Neural cell (in vitro differentiated cells): ENCODE measurements at regions not wholly inside any gene's neighbourhood (a gene's known extent, or its start where the extent isn't known, plus 50 kb on each side); places are given as distances from the start of the nearest gene placed in this dataset.

Source experiments
- H2AFZ ChIP-seq: fragments of 200-600, 300-800 bp; sonication (generic), shearing (Covaris generic); 2 replicates; pipeline ENCODE4 v1.6.0; 2014; ENCODE audit warnings: low read depth, mild to moderate bottlenecking, antibody characterized with exemption, low read length, moderate library complexity
- H3F3A ChIP-seq: fragments of 200-600 bp; shearing (Covaris generic); 2 replicates; pipeline ENCODE4 v1.6.1; 2016; ENCODE audit warnings: mild to moderate bottlenecking, moderate library complexity, mixed read lengths, antibody characterized with exemption, low read length; ENCODE audit not compliant: insufficient read depth, poor library complexity, severe bottlenecking
- H3K27ac ChIP-seq: fragments of 200-600, 300-800 bp; sonication (generic), shearing (Covaris generic); 2 replicates; pipeline ENCODE4 v1.5.1; 2014; ENCODE audit warnings: mild to moderate bottlenecking, low read length, moderate library complexity
- H3K27me3 ChIP-seq: fragments of 300-800, 200-600 bp; sonication (generic), shearing (Covaris generic); 2 replicates; pipeline ENCODE4 v1.6.0; 2014; ENCODE audit warnings: mild to moderate bottlenecking, low read depth, low read length, moderate library complexity; ENCODE audit not compliant: insufficient read depth
- H3K36me3 ChIP-seq: fragments of 300-800, 200-600 bp; sonication (generic), shearing (Covaris generic); 2 replicates; pipeline ENCODE4 v1.5.1; 2014; ENCODE audit warnings: mild to moderate bottlenecking, antibody characterized with exemption, low read length, moderate library complexity; ENCODE audit not compliant: insufficient read depth
- H3K4me2 ChIP-seq: fragments of 300-800, 200-600 bp; sonication (generic), shearing (Covaris generic); 2 replicates; pipeline ENCODE4 v1.6.0; 2014; ENCODE audit warnings: mild to moderate bottlenecking, low read length
- H3K4me3 ChIP-seq: fragments of 300-800, 200-600 bp; sonication (generic), shearing (Covaris generic); 2 replicates; pipeline ENCODE4 v1.5.1; 2014; ENCODE audit warnings: mild to moderate bottlenecking, low read length, moderate library complexity
- H3K79me2 ChIP-seq: fragments of 200-600 bp; shearing (Covaris generic); replicated peaks from 2 replicates; pipeline ENCODE4 v1.6.0; 2014; ENCODE audit warnings: mild to moderate bottlenecking, low read length, moderate library complexity; ENCODE audit not compliant: insufficient read depth
- H3K9ac ChIP-seq: fragments of 300-800, 200-600 bp; sonication (generic), shearing (Covaris generic); 2 replicates; pipeline ENCODE4 v1.6.1; 2016; ENCODE audit warnings: mild to moderate bottlenecking, low read length, mixed read lengths
- H3K9me2 ChIP-seq: fragments of 200-600 bp; shearing (Covaris generic); 2 replicates; pipeline ENCODE4 v1.6.1; 2016; ENCODE audit warnings: mild to moderate bottlenecking, low read length, mixed read lengths; ENCODE audit not compliant: insufficient read depth
- H3K9me3 ChIP-seq: fragments of 200-600, 300-800 bp; sonication (generic), shearing (Covaris generic); 2 replicates; pipeline ENCODE4 v1.6.1; 2016; ENCODE audit warnings: mild to moderate bottlenecking, mixed run types, low read length, moderate library complexity, mixed read lengths
- H4K20me1 ChIP-seq: fragments of 200-600 bp; shearing (Covaris generic); 2 replicates; pipeline ENCODE4 v1.6.1; 2016; ENCODE audit warnings: mild to moderate bottlenecking, mixed run types; ENCODE audit not compliant: insufficient read depth
- EP300 ChIP-seq: fragments of 450-650 bp; conservative IDR thresholded peaks from 2 replicates; pipeline ENCODE4 v1.6.1; 2014; ENCODE audit warnings: antibody characterized with exemption, mild to moderate bottlenecking, moderate library complexity; ENCODE audit not compliant: poor library complexity, severe bottlenecking
- EZH2 ChIP-seq: fragments of 200-600, 300-800 bp; shearing (Covaris generic), sonication (generic); IDR thresholded peaks from 2 replicates; pipeline ENCODE4 v1.6.1; 2014; ENCODE audit warnings: antibody characterized with exemption, low read length, borderline replicate concordance, mild to moderate bottlenecking; ENCODE audit not compliant: insufficient read depth, poor library complexity, severe bottlenecking
- MXI1 ChIP-seq: fragments of 450-650 bp; conservative IDR thresholded peaks from 2 replicates; pipeline ENCODE4 v1.6.1; 2014; ENCODE audit warnings: antibody characterized with exemption, mild to moderate bottlenecking; ENCODE audit not compliant: poor library complexity, severe bottlenecking
- POLR2AphosphoS5 ChIP-seq: IDR thresholded peaks from 2 replicates; pipeline ENCODE4 v1.6.1; 2012
- RAD21 ChIP-seq: fragments of 450-650 bp; conservative IDR thresholded peaks from 2 replicates; pipeline ENCODE4 v1.6.1; 2014; ENCODE audit warnings: antibody characterized with exemption, mild to moderate bottlenecking, moderate library complexity
- SMC3 ChIP-seq: fragments of 450-650 bp; conservative IDR thresholded peaks from 2 replicates; pipeline ENCODE4 v1.6.1; 2014; ENCODE audit warnings: antibody characterized with exemption, mild to moderate bottlenecking, moderate library complexity; ENCODE audit not compliant: poor library complexity
- TAF1 ChIP-seq: IDR thresholded peaks from 2 replicates; pipeline ENCODE4 v1.6.1; 2012; ENCODE audit warnings: low read depth
- TF ChIP-seq, protein P1 (sequence below): IDR thresholded peaks from 2 replicates; pipeline ENCODE4 v1.6.1; 2012; ENCODE audit warnings: borderline replicate concordance
- TF ChIP-seq, protein P2 (sequence below): fragments of 450-650 bp; IDR thresholded peaks from 2 replicates; pipeline ENCODE4 v1.5.1; 2014; ENCODE audit warnings: antibody characterized with exemption, mild to moderate bottlenecking, moderate library complexity; ENCODE audit not compliant: poor library complexity, severe bottlenecking

DNA sequence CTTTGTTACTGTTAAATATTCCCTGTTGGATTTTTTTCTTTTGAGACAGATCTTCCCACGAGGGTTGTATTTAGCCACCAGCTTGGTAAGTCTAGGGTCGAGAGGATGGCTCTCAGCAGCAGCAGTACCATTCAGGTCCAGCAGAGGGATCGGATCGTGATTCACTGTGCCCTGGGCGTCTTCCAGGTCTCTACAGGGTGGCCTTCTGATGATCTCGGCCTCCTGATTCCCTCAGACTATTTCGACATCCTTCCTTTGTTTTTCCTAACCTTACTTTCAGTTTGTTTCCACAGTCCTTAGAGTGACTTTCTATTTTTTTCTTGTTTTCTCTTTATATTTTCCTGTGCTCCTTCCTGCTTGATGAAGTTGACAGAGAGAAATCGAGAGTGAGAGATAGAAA lies 1436.9 kb downstream of the UQCRFS1 start:
- H3K79me2 ChIP-seq = no peaks in the 10 kb centered on the region
- TF ChIP-seq EZH2 = no peak
- TF ChIP-seq POLR2AphosphoS5 = no peak
- no peak for TF ChIP-seq MXI1
- TF ChIP-seq RAD21 = no peak
- TF ChIP-seq, protein P1, sequence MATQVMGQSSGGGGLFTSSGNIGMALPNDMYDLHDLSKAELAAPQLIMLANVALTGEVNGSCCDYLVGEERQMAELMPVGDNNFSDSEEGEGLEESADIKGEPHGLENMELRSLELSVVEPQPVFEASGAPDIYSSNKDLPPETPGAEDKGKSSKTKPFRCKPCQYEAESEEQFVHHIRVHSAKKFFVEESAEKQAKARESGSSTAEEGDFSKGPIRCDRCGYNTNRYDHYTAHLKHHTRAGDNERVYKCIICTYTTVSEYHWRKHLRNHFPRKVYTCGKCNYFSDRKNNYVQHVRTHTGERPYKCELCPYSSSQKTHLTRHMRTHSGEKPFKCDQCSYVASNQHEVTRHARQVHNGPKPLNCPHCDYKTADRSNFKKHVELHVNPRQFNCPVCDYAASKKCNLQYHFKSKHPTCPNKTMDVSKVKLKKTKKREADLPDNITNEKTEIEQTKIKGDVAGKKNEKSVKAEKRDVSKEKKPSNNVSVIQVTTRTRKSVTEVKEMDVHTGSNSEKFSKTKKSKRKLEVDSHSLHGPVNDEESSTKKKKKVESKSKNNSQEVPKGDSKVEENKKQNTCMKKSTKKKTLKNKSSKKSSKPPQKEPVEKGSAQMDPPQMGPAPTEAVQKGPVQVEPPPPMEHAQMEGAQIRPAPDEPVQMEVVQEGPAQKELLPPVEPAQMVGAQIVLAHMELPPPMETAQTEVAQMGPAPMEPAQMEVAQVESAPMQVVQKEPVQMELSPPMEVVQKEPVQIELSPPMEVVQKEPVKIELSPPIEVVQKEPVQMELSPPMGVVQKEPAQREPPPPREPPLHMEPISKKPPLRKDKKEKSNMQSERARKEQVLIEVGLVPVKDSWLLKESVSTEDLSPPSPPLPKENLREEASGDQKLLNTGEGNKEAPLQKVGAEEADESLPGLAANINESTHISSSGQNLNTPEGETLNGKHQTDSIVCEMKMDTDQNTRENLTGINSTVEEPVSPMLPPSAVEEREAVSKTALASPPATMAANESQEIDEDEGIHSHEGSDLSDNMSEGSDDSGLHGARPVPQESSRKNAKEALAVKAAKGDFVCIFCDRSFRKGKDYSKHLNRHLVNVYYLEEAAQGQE = no peak
- TF ChIP-seq, protein P2, sequence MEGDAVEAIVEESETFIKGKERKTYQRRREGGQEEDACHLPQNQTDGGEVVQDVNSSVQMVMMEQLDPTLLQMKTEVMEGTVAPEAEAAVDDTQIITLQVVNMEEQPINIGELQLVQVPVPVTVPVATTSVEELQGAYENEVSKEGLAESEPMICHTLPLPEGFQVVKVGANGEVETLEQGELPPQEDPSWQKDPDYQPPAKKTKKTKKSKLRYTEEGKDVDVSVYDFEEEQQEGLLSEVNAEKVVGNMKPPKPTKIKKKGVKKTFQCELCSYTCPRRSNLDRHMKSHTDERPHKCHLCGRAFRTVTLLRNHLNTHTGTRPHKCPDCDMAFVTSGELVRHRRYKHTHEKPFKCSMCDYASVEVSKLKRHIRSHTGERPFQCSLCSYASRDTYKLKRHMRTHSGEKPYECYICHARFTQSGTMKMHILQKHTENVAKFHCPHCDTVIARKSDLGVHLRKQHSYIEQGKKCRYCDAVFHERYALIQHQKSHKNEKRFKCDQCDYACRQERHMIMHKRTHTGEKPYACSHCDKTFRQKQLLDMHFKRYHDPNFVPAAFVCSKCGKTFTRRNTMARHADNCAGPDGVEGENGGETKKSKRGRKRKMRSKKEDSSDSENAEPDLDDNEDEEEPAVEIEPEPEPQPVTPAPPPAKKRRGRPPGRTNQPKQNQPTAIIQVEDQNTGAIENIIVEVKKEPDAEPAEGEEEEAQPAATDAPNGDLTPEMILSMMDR = no peak
- no peak for TF ChIP-seq TAF1
- TF ChIP-seq EP300 = no peak
- no peak for TF ChIP-seq SMC3
- H3K36me3 ChIP-seq = peaks cover 41% of the 10 kb centered on the region
- no peak overlapping the region for H2AFZ ChIP-seq
- H3F3A ChIP-seq = no peaks in the 10 kb centered on the region
- H3K27ac ChIP-seq = no peak overlapping the region
- no peak overlapping the region for H3K4me3 ChIP-seq
- no peaks in the 10 kb centered on the region for H3K27me3 ChIP-seq
- H3K9me3 ChIP-seq = peaks cover 44% of the 10 kb centered on the region
- H3K9me2 ChIP-seq = no peaks in the 10 kb centered on the region
- no peaks in the 10 kb centered on the region for H4K20me1 ChIP-seq
- no peak overlapping the region for H3K4me2 ChIP-seq
- H3K9ac ChIP-seq = no peak overlapping the region

DNA sequence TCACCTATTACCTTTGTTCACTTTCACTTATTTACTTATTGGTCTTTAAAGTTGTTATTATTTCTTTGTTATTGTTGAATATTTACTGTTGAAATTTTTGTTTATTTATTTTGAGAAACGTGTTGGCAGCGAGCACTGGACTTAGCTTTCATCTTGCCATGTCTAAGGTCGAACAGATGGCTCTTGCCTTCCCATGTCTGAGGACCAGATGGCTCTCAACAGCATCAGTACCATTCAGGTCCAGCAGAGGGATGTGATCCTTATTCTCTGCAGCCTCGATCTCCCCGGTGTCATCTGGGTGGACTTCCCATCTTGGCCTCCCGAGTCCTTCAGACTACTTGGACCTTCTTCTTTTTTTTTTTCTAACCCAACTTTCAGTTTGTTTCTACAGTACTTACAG lies 1437.6 kb downstream of the UQCRFS1 start:
- no peak for TF ChIP-seq SMC3
- no peak for TF ChIP-seq MXI1
- TF ChIP-seq POLR2AphosphoS5 = no peak
- TF ChIP-seq EZH2 = no peak
- no peak for TF ChIP-seq RAD21
- TF ChIP-seq, protein P2 = no peak
- TF ChIP-seq, protein P1 = no peak
- TF ChIP-seq TAF1 = no peak
- TF ChIP-seq EP300 = no peak
- H3K4me3 ChIP-seq = no peak overlapping the region
- H3K4me2 ChIP-seq = no peak overlapping the region
- no peaks in the 10 kb centered on the region for H3K79me2 ChIP-seq
- no peaks in the 10 kb centered on the region for H3K27me3 ChIP-seq
- no peaks in the 10 kb centered on the region for H4K20me1 ChIP-seq
- H3K36me3 ChIP-seq = peaks cover 41% of the 10 kb centered on the region
- H3F3A ChIP-seq = no peaks in the 10 kb centered on the region
- no peak overlapping the region for H3K9ac ChIP-seq
- H3K27ac ChIP-seq = no peak overlapping the region
- no peaks in the 10 kb centered on the region for H3K9me2 ChIP-seq
- H3K9me3 ChIP-seq = peaks cover 46% of the 10 kb centered on the region
- no peak overlapping the region for H2AFZ ChIP-seq
